HG03280 (cell line): ENCODE measurements at regions not wholly inside any gene's neighbourhood (a gene's known extent, or its start where the extent isn't known, plus 50 kb on each side); places are given as distances from the start of the nearest gene placed in this dataset.
A peak's percentile ranks its signal among the peaks of the same experiment; 100 is the strongest.
"Not testable (repeated sequence)": the region's sequence is repeated elsewhere in the genome, so short reads cannot be mapped to it uniquely, and the experiment has no call there.

Experiments
- ATAC-seq: cut with Tn5 transposase; IDR thresholded peaks from one replicate; pipeline ENCODE4 v1.9.1; 2021; ENCODE audit warnings: mild to moderate bottlenecking, moderate library complexity; ENCODE audit not compliant: unreplicated experiment

GRCh38 chr20:25989686-25990085, 293.0 kb upstream of the ZNF337 start:
- ATAC-seq = not testable (repeated sequence)

- ATAC-seq = no peak
Observed at GRCh38 chr20:25989196-25989595, 292.5 kb upstream of the ZNF337 start.

- not testable (repeated sequence) for ATAC-seq
Observed at GRCh38 chr20:25987928-25988560, 291.4 kb upstream of the ZNF337 start.

GRCh38 chr20:25987073-25987927, 290.6 kb upstream of the ZNF337 start:
- peak; percentile 85 for ATAC-seq

- no peak for ATAC-seq
Observed at GRCh38 chr20:25985597-25985996, 288.9 kb upstream of the ZNF337 start.

GRCh38 chr20:25984933-25985332, 288.3 kb upstream of the ZNF337 start:
- ATAC-seq = no peak

- not testable (repeated sequence) for ATAC-seq
Observed at GRCh38 chr20:25982701-25983100, 286.0 kb upstream of the ZNF337 start.

GRCh38 chr20:25978450-25979190, 282.0 kb upstream of the ZNF337 start:
- not testable (repeated sequence) for ATAC-seq

GRCh38 chr20:25975816-25976215, 279.2 kb upstream of the ZNF337 start:
- not testable (repeated sequence) for ATAC-seq

- ATAC-seq = not testable (repeated sequence)
Observed at GRCh38 chr20:25965203-25965602, 268.6 kb upstream of the ZNF337 start.

- ATAC-seq = not testable (repeated sequence)
Observed at GRCh38 chr20:25953876-25954275, 257.2 kb upstream of the ZNF337 start.

GRCh38 chr20:25935230-25935629, 238.6 kb upstream of the ZNF337 start:
- ATAC-seq = not testable (repeated sequence)

GRCh38 chr20:25932806-25933205, 236.2 kb upstream of the ZNF337 start:
- not testable (repeated sequence) for ATAC-seq

GRCh38 chr20:25932170-25932569, 235.5 kb upstream of the ZNF337 start:
- not testable (repeated sequence) for ATAC-seq

GRCh38 chr20:25902321-25902720, 205.7 kb upstream of the ZNF337 start:
- ATAC-seq = not testable (repeated sequence)

GRCh38 chr20:25898663-25899062, 202.0 kb upstream of the ZNF337 start:
- not testable (repeated sequence) for ATAC-seq

GRCh38 chr20:25879096-25879495, 182.4 kb upstream of the ZNF337 start:
- ATAC-seq = not testable (repeated sequence)

GRCh38 chr20:25868650-25868979, 172.0 kb upstream of the ZNF337 start:
- not testable (repeated sequence) for ATAC-seq

GRCh38 chr20:25867776-25868649, 171.4 kb upstream of the ZNF337 start:
- peak; percentile 44 for ATAC-seq

GRCh38 chr20:25867015-25867775, 170.5 kb upstream of the ZNF337 start:
- not testable (repeated sequence) for ATAC-seq
